CD4-positive, alpha-beta T cell (primary cell): ENCODE measurements at regions not wholly inside any gene's neighbourhood (a gene's known extent, or its start where the extent isn't known, plus 50 kb on each side); places are given as distances from the start of the nearest gene placed in this dataset.

Source experiments
- ATAC-seq: fragments of 200-7000 bp; cut with Tn5 transposase; one replicate; pipeline ENCODE4 v1.10.0; 2022; ENCODE audit warnings: mild to moderate bottlenecking; ENCODE audit not compliant: poor library complexity
- CTCF ChIA-PET: fragments of 350-600 bp; sonication (Branson Sonifier 250); formaldehyde crosslinking; loops from one replicate; lab custom pipeline; 2021; ENCODE audit warnings: antibody characterized with exemption, inconsistent platforms; lab: Charles Lee
- POLR2A ChIA-PET: fragments of 350-600 bp; sonication (Branson Sonifier 250); formaldehyde crosslinking; loops from one replicate; lab custom pipeline; 2021; ENCODE audit warnings: antibody characterized with exemption, inconsistent platforms; lab: Charles Lee
- DNase-seq, 14 experiments: peaks; one replicate each; pipeline ENCODE4 v3.0.0-alpha.2; 2013 to 2020; ENCODE audit warnings: mixed read lengths in 2 of 14
- H3K27ac ChIP-seq, 2 donors: one replicate each; pipeline versions ENCODE4 v1.5.1 to v1.7.0; 2013; ENCODE audit warnings: low read length in 2 of 2, low read depth in 1 of 2, mild to moderate bottlenecking in 1 of 2
- H3K27me3 ChIP-seq, 2 experiments: 1 replicate in 1 of 2; 2 replicates in 1 of 2; pipeline versions ENCODE4 v1.6.1 to v1.7.0; 2013; ENCODE audit warnings: low read length in 2 of 2, control low read depth in 1 of 2, mild to moderate bottlenecking in 1 of 2, moderate library complexity in 1 of 2; ENCODE audit not compliant: insufficient read depth in 2 of 2, control insufficient read depth in 1 of 2
- H3K36me3 ChIP-seq: one replicate; pipeline ENCODE4 v1.6.1; 2013; ENCODE audit warnings: low read length, control low read depth; ENCODE audit not compliant: insufficient read depth
- H3K4me1 ChIP-seq: one replicate; pipeline ENCODE4 v1.6.1; 2013; ENCODE audit warnings: low read length, control low read depth; ENCODE audit not compliant: insufficient read depth
- H3K4me3 ChIP-seq: one replicate; pipeline ENCODE4 v1.5.1; 2013; ENCODE audit warnings: mild to moderate bottlenecking, low read length, moderate library complexity
- H3K9me3 ChIP-seq, 2 experiments: 1 replicate in 1 of 2; 2 replicates in 1 of 2; pipeline versions ENCODE4 v1.6.1 to v1.7.0; 2013; ENCODE audit warnings: low read length in 2 of 2, mild to moderate bottlenecking in 2 of 2, control low read depth in 1 of 2, moderate library complexity in 1 of 2; ENCODE audit not compliant: control insufficient read depth in 1 of 2, insufficient read depth in 1 of 2
- H3K27ac Mint-ChIP-seq: one replicate; pipeline ENCODE4 v1.8.0; 2020; ENCODE audit warnings: mixed read lengths
- H3K27me3 Mint-ChIP-seq: one replicate; pipeline ENCODE4 v1.8.0; 2021; ENCODE audit warnings: mixed read lengths
- H3K36me3 Mint-ChIP-seq: one replicate; pipeline ENCODE4 v1.8.0; 2021; ENCODE audit warnings: low read depth, mixed read lengths
- H3K4me1 Mint-ChIP-seq: one replicate; pipeline ENCODE4 v1.8.0; 2021; ENCODE audit warnings: low read depth, mixed read lengths
- H3K4me3 Mint-ChIP-seq: one replicate; pipeline ENCODE4 v1.8.0; 2020; ENCODE audit warnings: mild to moderate bottlenecking, mixed read lengths
- H3K9me3 Mint-ChIP-seq: one replicate; pipeline ENCODE4 v1.8.0; 2020; ENCODE audit warnings: mixed read lengths
- CTCF ChIP-seq: fragments of 200-600 bp; IDR thresholded peaks from one replicate; pipeline ENCODE4 v1.8.0; 2022; ENCODE audit warnings: antibody characterized with exemption, mild to moderate bottlenecking
- intact Hi-C, 2 experiments: fragments of 100-400 bp; cut with DNase I in 1 of 2; cut with micrococcal nuclease in 1 of 2; formaldehyde crosslinking; loops; one replicate each; pipeline versions ENCODE4 v1.15.1 to v1.9.0; 2023 to 2025; cut with DNase I, micrococcal nuclease

- H3K4me1 ChIP-seq: no peaks in the 10 kb centered on the region
- ATAC-seq (no peak), DNase-seq (no peak)
- ChIA-PET POLR2A (no interaction called here), CTCF (no interaction called here)
- no peak for TF ChIP-seq CTCF
- Mint-ChIP-seq H3K9me3 (no peaks in the 10 kb centered on the region), H3K27me3 (peaks cover 34% of the 10 kb centered on the region), H3K4me3 (no peak overlapping the region), H3K36me3 (no peaks in the 10 kb centered on the region), H3K27ac (no peak overlapping the region), H3K4me1 (no peaks in the 10 kb centered on the region)
- no peaks in the 10 kb centered on the region for H3K27me3 ChIP-seq
- no peaks in the 10 kb centered on the region for H3K9me3 ChIP-seq
- H3K27ac ChIP-seq: no peak overlapping the region
- no peak overlapping the region for H3K4me3 ChIP-seq
- intact Hi-C loops: no loop called here
- no peaks in the 10 kb centered on the region for H3K36me3 ChIP-seq
Measured at GRCh38 chr4:145320294-145320693, 139.9 kb upstream of the OTUD4 start.

- DNase-seq (no peak), ATAC-seq (no peak)
- TF ChIP-seq CTCF: no peak
- Mint-ChIP-seq H3K4me3 (no peak overlapping the region), H3K27me3 (peaks cover 29% of the 10 kb centered on the region), H3K4me1 (no peaks in the 10 kb centered on the region), H3K27ac (no peak overlapping the region), H3K36me3 (no peaks in the 10 kb centered on the region), H3K9me3 (no peaks in the 10 kb centered on the region)
- H3K4me3 ChIP-seq: no peak overlapping the region
- POLR2A ChIA-PET: no interaction called here
- no peaks in the 10 kb centered on the region for H3K9me3 ChIP-seq
- no peaks in the 10 kb centered on the region for H3K4me1 ChIP-seq
- intact Hi-C loops: no loop called here
- CTCF ChIA-PET: no interaction called here
- no peaks in the 10 kb centered on the region for H3K27me3 ChIP-seq
- no peaks in the 10 kb centered on the region for H3K36me3 ChIP-seq
- H3K27ac ChIP-seq: no peak overlapping the region
Measured at GRCh38 chr4:145319751-145320150, 139.4 kb upstream of the OTUD4 start.

- ChIA-PET CTCF (no interaction called here), POLR2A (no interaction called here)
- H3K4me3 Mint-ChIP-seq: no peak overlapping the region
Measured at GRCh38 chr4:145316897-145317574, 136.6 kb upstream of the OTUD4 start.

More at GRCh38 chr4:145316897-145317574, 136.6 kb upstream of the OTUD4 start:
- H3K4me1 ChIP-seq: no peaks in the 10 kb centered on the region
- no peak overlapping the region for H3K27ac ChIP-seq
- no peaks in the 10 kb centered on the region for H3K9me3 ChIP-seq
- intact Hi-C loops: no loop called here
- H3K27me3 Mint-ChIP-seq: peaks cover 31% of the 10 kb centered on the region
- H3K4me1 Mint-ChIP-seq: no peaks in the 10 kb centered on the region
- H3K36me3 ChIP-seq: no peaks in the 10 kb centered on the region
- no peak overlapping the region for H3K27ac Mint-ChIP-seq
- no peak for TF ChIP-seq CTCF
- H3K9me3 Mint-ChIP-seq: no peaks in the 10 kb centered on the region
- H3K36me3 Mint-ChIP-seq: no peaks in the 10 kb centered on the region
- no peaks in the 10 kb centered on the region for H3K27me3 ChIP-seq
- DNase-seq (no peak), ATAC-seq (no peak)
- H3K4me3 ChIP-seq: no peak overlapping the region
